ENCODE measurements at regions not wholly inside any gene's neighbourhood (a gene's known extent, or its start where the extent isn't known, plus 50 kb on each side); places are given as distances from the start of the nearest gene placed in this dataset.

DNA sequence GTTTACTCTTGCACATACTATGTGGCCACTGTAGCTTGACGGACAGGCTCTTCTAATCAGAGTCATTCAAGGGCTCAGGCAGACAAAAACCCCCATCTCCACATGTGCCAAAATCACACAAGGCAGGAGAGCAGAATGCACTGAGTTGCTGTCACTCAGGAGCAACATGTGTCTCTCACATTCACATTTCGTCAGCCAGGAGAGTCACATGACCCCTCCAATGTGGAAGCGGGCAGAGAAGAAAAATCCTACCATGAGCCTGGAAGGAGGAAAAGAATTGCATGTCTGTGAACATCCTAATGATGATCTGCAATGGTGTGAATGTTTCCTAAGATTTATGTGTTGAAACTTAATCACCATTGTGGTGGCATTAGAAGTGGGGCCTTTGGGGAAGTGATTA is 69.9 kb upstream of the MSX2 start (continued):
- TF ChIP-seq SIRT6 (IDR thresholded peaks at IDR 0.05; ENCODE audit: low read length) (no peak), RAD21 (IDR thresholded peaks at IDR 0.05 in 1 of 2, conservative IDR thresholded peaks at IDR 0.05 in 1 of 2; ENCODE audit: low read depth in 2 of 2, low read length in 2 of 2) (no peak), KDM5A (IDR thresholded peaks at IDR 0.05; ENCODE audit: low read length) (no peak), CBX5 (IDR thresholded peaks at IDR 0.05; ENCODE audit: low read depth, low read length) (no peak)
